Bronchial epithelial cell (primary cell): ENCODE measurements at regions not wholly inside any gene's neighbourhood (a gene's known extent, or its start where the extent isn't known, plus 50 kb on each side); places are given as distances from the start of the nearest gene placed in this dataset.

Experiments used
- DNase-seq: peaks from one replicate; pipeline ENCODE4 v3.0.0-alpha.2; 2010; ENCODE audit warnings: low read depth
- FAIRE-seq: peaks from 2 replicates; lab custom pipeline; 2011; peaks lifted over from hg19 to GRCh38; lab: Jason Lieb, UNC
- H3K27me3 ChIP-seq: 2 replicates; pipeline ENCODE4 v1.5.1; 2011; ENCODE audit warnings: low read length; ENCODE audit not compliant: control insufficient read depth, insufficient read depth
- H3K36me3 ChIP-seq: 2 replicates; pipeline ENCODE4 v1.5.1; 2011; ENCODE audit warnings: low read length; ENCODE audit not compliant: control insufficient read depth, insufficient read depth
- H3K4me3 ChIP-seq: 2 replicates; pipeline ENCODE4 v1.5.1; 2011; ENCODE audit warnings: mild to moderate bottlenecking, low read depth, low read length, control low read depth
- CTCF ChIP-seq: IDR thresholded peaks from 2 replicates; pipeline ENCODE4 v1.5.1; 2011; ENCODE audit warnings: mild to moderate bottlenecking, moderate library complexity, low read length, control low read depth, inconsistent platforms; ENCODE audit not compliant: insufficient read depth, severe bottlenecking

GRCh38 chr10:36802490-36803153 lies 322.8 kb upstream of the ANKRD30A start:
- no peaks in the 10 kb centered on the region for H3K36me3 ChIP-seq
- FAIRE-seq, result no peak
- no peaks in the 10 kb centered on the region for H3K27me3 ChIP-seq
- no peak for TF ChIP-seq CTCF
- no peak for DNase-seq
- no peak overlapping the region for H3K4me3 ChIP-seq

- DNase-seq (no peak), FAIRE-seq (no peak)
- Histone ChIP-seq H3K27me3 (no peaks in the 10 kb centered on the region), H3K4me3 (no peak overlapping the region), H3K36me3 (no peaks in the 10 kb centered on the region)
- TF ChIP-seq CTCF, result no peak
These were observed 323.7 kb upstream of the ANKRD30A start for GRCh38 chr10:36801660-36802059.

GRCh38 chr10:36794981-36795380 lies 330.4 kb upstream of the ANKRD30A start:
- no peak for TF ChIP-seq CTCF
- no peak for FAIRE-seq
- DNase-seq, result no peak
- Histone ChIP-seq H3K27me3 (no peaks in the 10 kb centered on the region), H3K4me3 (no peak overlapping the region), H3K36me3 (no peaks in the 10 kb centered on the region)

GRCh38 chr10:36789974-36790373 lies 335.4 kb upstream of the ANKRD30A start:
- Histone ChIP-seq H3K4me3 (no peak overlapping the region), H3K27me3 (no peaks in the 10 kb centered on the region), H3K36me3 (no peaks in the 10 kb centered on the region)
- DNase-seq (no peak), FAIRE-seq (no peak)
- TF ChIP-seq CTCF, result no peak

- DNase-seq, result no peak
These were observed 337.2 kb upstream of the ANKRD30A start for GRCh38 chr10:36788152-36788551.

More at GRCh38 chr10:36788152-36788551, 337.2 kb upstream of the ANKRD30A start:
- TF ChIP-seq CTCF, result no peak
- FAIRE-seq, result no peak
- Histone ChIP-seq H3K4me3 (no peak overlapping the region), H3K27me3 (no peaks in the 10 kb centered on the region), H3K36me3 (no peaks in the 10 kb centered on the region)
